LoVo (cell line): ENCODE measurements at regions not wholly inside any gene's neighbourhood (a gene's known extent, or its start where the extent isn't known, plus 50 kb on each side); places are given as distances from the start of the nearest gene placed in this dataset.
"Not testable (repeated sequence)": the region's sequence is repeated elsewhere in the genome, so short reads cannot be mapped to it uniquely, and the experiment has no call there.

Experiments used
- DNase-seq: peaks from one replicate; pipeline ENCODE4 v3.0.0-alpha.2; 2016; ENCODE audit warnings: low spot score

GRCh38 chr5:96319981-96320739, 112.9 kb downstream of the PCSK1 start:
- DNase-seq: not testable (repeated sequence)

- DNase-seq: no peak
Observed at GRCh38 chr5:96318569-96319110, 114.4 kb downstream of the PCSK1 start.

GRCh38 chr5:96317945-96318344, 115.1 kb downstream of the PCSK1 start:
- no peak for DNase-seq

- no peak for DNase-seq
Observed at GRCh38 chr5:96316487-96316886, 116.6 kb downstream of the PCSK1 start.

- no peak for DNase-seq
Observed at GRCh38 chr5:96316017-96316416, 117.0 kb downstream of the PCSK1 start.

- no peak for DNase-seq
Observed at GRCh38 chr5:96315431-96315830, 117.6 kb downstream of the PCSK1 start.

GRCh38 chr5:96312383-96312782, 120.7 kb downstream of the PCSK1 start:
- DNase-seq: no peak

- DNase-seq: not testable (repeated sequence)
Observed at GRCh38 chr5:96307047-96307446, 126.0 kb downstream of the PCSK1 start.

- DNase-seq: no peak
Observed at GRCh38 chr5:96302174-96302738, 130.8 kb downstream of the PCSK1 start.

GRCh38 chr5:96300976-96301375, 132.1 kb downstream of the PCSK1 start:
- DNase-seq: no peak

GRCh38 chr5:96297867-96298266, 135.2 kb downstream of the PCSK1 start:
- no peak for DNase-seq

- no peak for DNase-seq
Observed at GRCh38 chr5:96297290-96297689, 135.8 kb downstream of the PCSK1 start.

- DNase-seq: no peak
Observed at GRCh38 chr5:96294884-96295202, 138.2 kb downstream of the PCSK1 start.

- DNase-seq: no peak
Observed at GRCh38 chr5:96293966-96294883, 138.8 kb downstream of the PCSK1 start.

- DNase-seq: no peak
Observed at GRCh38 chr5:96292582-96293247, 140.3 kb downstream of the PCSK1 start.

- not testable (repeated sequence) for DNase-seq
Observed at GRCh38 chr5:96289287-96289686, 143.8 kb downstream of the PCSK1 start.

- no peak for DNase-seq
Observed at GRCh38 chr5:96288845-96289185, 144.2 kb downstream of the PCSK1 start.

- DNase-seq: no peak
Observed at GRCh38 chr5:96288166-96288844, 144.7 kb downstream of the PCSK1 start.

- DNase-seq: no peak
Observed at GRCh38 chr5:96287136-96287535, 145.9 kb downstream of the PCSK1 start.

GRCh38 chr5:96285823-96286222, 147.2 kb downstream of the PCSK1 start:
- DNase-seq: no peak

- DNase-seq: no peak
Observed at GRCh38 chr5:96284727-96285389, 148.2 kb downstream of the PCSK1 start.
